ENCODE measurements at regions not wholly inside any gene's neighbourhood (a gene's known extent, or its start where the extent isn't known, plus 50 kb on each side); places are given as distances from the start of the nearest gene placed in this dataset.
"Not testable (repeated sequence)": the region's sequence is repeated elsewhere in the genome, so short reads cannot be mapped to it uniquely, and the experiment has no call there.

- DNase-seq (ENCODE audit: low spot score), result no peak
These were observed 680.4 kb upstream of the MAP3K7 start for GRCh38 chr6:91267246-91267645.

GRCh38 chr6:91266156-91266555 lies 679.3 kb upstream of the MAP3K7 start:
- H3K36me3 Mint-ChIP-seq (ENCODE audit: low read depth), result no peaks in the 10 kb centered on the region

More at GRCh38 chr6:91267246-91267645, 680.4 kb upstream of the MAP3K7 start:
- Mint-ChIP-seq H3K27me3 (ENCODE audit: low read depth) (no peaks in the 10 kb centered on the region), H3K9me3 (peaks cover 5% of the 10 kb centered on the region), H3K36me3 (ENCODE audit: low read depth) (no peaks in the 10 kb centered on the region), H3K4me3 (no peak overlapping the region), H3K27ac (no peak overlapping the region), H3K4me1 (ENCODE audit: low read depth) (no peaks in the 10 kb centered on the region)

GRCh38 chr6:91243436-91243835 lies 656.6 kb upstream of the MAP3K7 start:
- Mint-ChIP-seq H3K27ac (no peak overlapping the region), H3K36me3 (ENCODE audit: low read depth) (no peaks in the 10 kb centered on the region), H3K27me3 (ENCODE audit: low read depth) (no peaks in the 10 kb centered on the region), H3K4me1 (ENCODE audit: low read depth) (no peaks in the 10 kb centered on the region), H3K4me3 (no peak overlapping the region), H3K9me3 (no peaks in the 10 kb centered on the region)
- no peak for DNase-seq (ENCODE audit: low spot score)

More at GRCh38 chr6:91266156-91266555, 679.3 kb upstream of the MAP3K7 start:
- no peak overlapping the region for H3K27ac Mint-ChIP-seq
- peaks cover 5% of the 10 kb centered on the region for H3K9me3 Mint-ChIP-seq
- DNase-seq (ENCODE audit: low spot score), result no peak
- H3K4me3 Mint-ChIP-seq, result no peak overlapping the region
- no peaks in the 10 kb centered on the region for H3K4me1 Mint-ChIP-seq (ENCODE audit: low read depth)
- no peaks in the 10 kb centered on the region for H3K27me3 Mint-ChIP-seq (ENCODE audit: low read depth)

GRCh38 chr6:91242614-91242949 lies 655.7 kb upstream of the MAP3K7 start:
- no peaks in the 10 kb centered on the region for H3K36me3 Mint-ChIP-seq (ENCODE audit: low read depth)
- H3K27ac Mint-ChIP-seq, result no peak overlapping the region
- H3K9me3 Mint-ChIP-seq, result no peaks in the 10 kb centered on the region
- no peaks in the 10 kb centered on the region for H3K27me3 Mint-ChIP-seq (ENCODE audit: low read depth)
- H3K4me1 Mint-ChIP-seq (ENCODE audit: low read depth), result no peaks in the 10 kb centered on the region
- no peak overlapping the region for H3K4me3 Mint-ChIP-seq
- no peak for DNase-seq (ENCODE audit: low spot score)

- H3K4me1 Mint-ChIP-seq (ENCODE audit: low read depth), result no peaks in the 10 kb centered on the region
- H3K27ac Mint-ChIP-seq, result no peak overlapping the region
- H3K9me3 Mint-ChIP-seq, result no peaks in the 10 kb centered on the region
- no peaks in the 10 kb centered on the region for H3K27me3 Mint-ChIP-seq (ENCODE audit: low read depth)
- no peak overlapping the region for H3K4me3 Mint-ChIP-seq
- no peaks in the 10 kb centered on the region for H3K36me3 Mint-ChIP-seq (ENCODE audit: low read depth)
- DNase-seq (ENCODE audit: low spot score), result no peak
These were observed 655.2 kb upstream of the MAP3K7 start for GRCh38 chr6:91241946-91242613.

GRCh38 chr6:91240878-91241603 lies 654.2 kb upstream of the MAP3K7 start:
- H3K27me3 Mint-ChIP-seq (ENCODE audit: low read depth), result no peaks in the 10 kb centered on the region
- H3K27ac Mint-ChIP-seq, result no peak overlapping the region
- H3K36me3 Mint-ChIP-seq (ENCODE audit: low read depth), result no peaks in the 10 kb centered on the region
- H3K4me1 Mint-ChIP-seq (ENCODE audit: low read depth), result no peaks in the 10 kb centered on the region
- DNase-seq (ENCODE audit: low spot score), result no peak
- no peaks in the 10 kb centered on the region for H3K9me3 Mint-ChIP-seq
- no peak overlapping the region for H3K4me3 Mint-ChIP-seq

GRCh38 chr6:91221072-91221720 lies 634.3 kb upstream of the MAP3K7 start:
- H3K36me3 Mint-ChIP-seq (ENCODE audit: low read depth), result no peaks in the 10 kb centered on the region
- no peak overlapping the region for H3K4me3 Mint-ChIP-seq
- no peaks in the 10 kb centered on the region for H3K4me1 Mint-ChIP-seq (ENCODE audit: low read depth)
- DNase-seq (ENCODE audit: low spot score), result no peak
- H3K27ac Mint-ChIP-seq, result no peak overlapping the region
- H3K27me3 Mint-ChIP-seq (ENCODE audit: low read depth), result no peaks in the 10 kb centered on the region
- H3K9me3 Mint-ChIP-seq, result no peaks in the 10 kb centered on the region

- Mint-ChIP-seq H3K4me3 (no peak overlapping the region), H3K27ac (no peak overlapping the region), H3K4me1 (ENCODE audit: low read depth) (no peaks in the 10 kb centered on the region), H3K27me3 (ENCODE audit: low read depth) (no peaks in the 10 kb centered on the region), H3K36me3 (ENCODE audit: low read depth) (no peaks in the 10 kb centered on the region), H3K9me3 (peaks cover 14% of the 10 kb centered on the region)
- no peak for DNase-seq (ENCODE audit: low spot score)
These were observed 626.5 kb upstream of the MAP3K7 start for GRCh38 chr6:91213229-91213901.

- H3K9me3 Mint-ChIP-seq, result no peaks in the 10 kb centered on the region
- H3K4me3 Mint-ChIP-seq, result no peak overlapping the region
- no peaks in the 10 kb centered on the region for H3K27me3 Mint-ChIP-seq (ENCODE audit: low read depth)
- H3K27ac Mint-ChIP-seq, result no peak overlapping the region
- no peak for DNase-seq (ENCODE audit: low spot score)
- H3K4me1 Mint-ChIP-seq (ENCODE audit: low read depth), result no peaks in the 10 kb centered on the region
- no peaks in the 10 kb centered on the region for H3K36me3 Mint-ChIP-seq (ENCODE audit: low read depth)
These were observed 611.9 kb upstream of the MAP3K7 start for GRCh38 chr6:91198588-91199255.

GRCh38 chr6:91196729-91197128 lies 609.9 kb upstream of the MAP3K7 start:
- Mint-ChIP-seq H3K4me1 (ENCODE audit: low read depth) (no peaks in the 10 kb centered on the region), H3K27me3 (ENCODE audit: low read depth) (no peaks in the 10 kb centered on the region), H3K36me3 (ENCODE audit: low read depth) (no peaks in the 10 kb centered on the region), H3K9me3 (no peaks in the 10 kb centered on the region), H3K27ac (no peak overlapping the region), H3K4me3 (no peak overlapping the region)
- DNase-seq (ENCODE audit: low spot score), result no peak

GRCh38 chr6:91193446-91193845 lies 606.6 kb upstream of the MAP3K7 start:
- Mint-ChIP-seq H3K9me3 (no peaks in the 10 kb centered on the region), H3K4me3 (no peak overlapping the region), H3K4me1 (ENCODE audit: low read depth) (no peaks in the 10 kb centered on the region), H3K36me3 (ENCODE audit: low read depth) (no peaks in the 10 kb centered on the region), H3K27ac (no peak overlapping the region), H3K27me3 (ENCODE audit: low read depth) (no peaks in the 10 kb centered on the region)
- DNase-seq (ENCODE audit: low spot score), result no peak

GRCh38 chr6:91190041-91190440 lies 603.2 kb upstream of the MAP3K7 start:
- H3K36me3 Mint-ChIP-seq (ENCODE audit: low read depth); H3K9me3 Mint-ChIP-seq; H3K4me1 Mint-ChIP-seq (ENCODE audit: low read depth); H3K27ac Mint-ChIP-seq; DNase-seq (ENCODE audit: low spot score); H3K4me3 Mint-ChIP-seq; H3K27me3 Mint-ChIP-seq (ENCODE audit: low read depth): not testable (repeated sequence)

- H3K36me3 Mint-ChIP-seq (ENCODE audit: low read depth), result no peaks in the 10 kb centered on the region
- H3K9me3 Mint-ChIP-seq, result no peaks in the 10 kb centered on the region
- H3K27ac Mint-ChIP-seq, result no peak overlapping the region
- no peak for DNase-seq (ENCODE audit: low spot score)
- no peaks in the 10 kb centered on the region for H3K27me3 Mint-ChIP-seq (ENCODE audit: low read depth)
- H3K4me3 Mint-ChIP-seq, result no peak overlapping the region
- H3K4me1 Mint-ChIP-seq (ENCODE audit: low read depth), result no peaks in the 10 kb centered on the region
These were observed 598.2 kb upstream of the MAP3K7 start for GRCh38 chr6:91185072-91185471.

GRCh38 chr6:91181416-91181815 lies 594.5 kb upstream of the MAP3K7 start:
- Mint-ChIP-seq H3K27ac (no peak overlapping the region), H3K4me3 (no peak overlapping the region), H3K9me3 (no peaks in the 10 kb centered on the region), H3K4me1 (ENCODE audit: low read depth) (no peaks in the 10 kb centered on the region), H3K36me3 (ENCODE audit: low read depth) (no peaks in the 10 kb centered on the region), H3K27me3 (ENCODE audit: low read depth) (no peaks in the 10 kb centered on the region)
- no peak for DNase-seq (ENCODE audit: low spot score)
